ENCODE measurements at regions not wholly inside any gene's neighbourhood (a gene's known extent, or its start where the extent isn't known, plus 50 kb on each side); places are given as distances from the start of the nearest gene placed in this dataset.
"Not testable (repeated sequence)": the region's sequence is repeated elsewhere in the genome, so short reads cannot be mapped to it uniquely, and the experiment has no call there.

GRCh38 chr3:145678401-145678800, 482.6 kb downstream of the PLOD2 start:
- no peak for DNase-seq

GRCh38 chr3:145681181-145681580, 479.8 kb downstream of the PLOD2 start:
- DNase-seq = no peak

GRCh38 chr3:145687978-145688377, 473.0 kb downstream of the PLOD2 start:
- not testable (repeated sequence) for DNase-seq

- DNase-seq = no peak
Observed at GRCh38 chr3:145692751-145693150, 468.2 kb downstream of the PLOD2 start.

- no peak for DNase-seq
Observed at GRCh38 chr3:145696011-145696410, 465.0 kb downstream of the PLOD2 start.

GRCh38 chr3:145698250-145698649, 462.7 kb downstream of the PLOD2 start:
- no peak for DNase-seq

GRCh38 chr3:145698749-145699148, 462.2 kb downstream of the PLOD2 start:
- no peak for DNase-seq

GRCh38 chr3:145704020-145704419, 457.0 kb downstream of the PLOD2 start:
- DNase-seq = no peak

- DNase-seq = not testable (repeated sequence)
Observed at GRCh38 chr3:145709779-145710178, 451.2 kb downstream of the PLOD2 start.

- DNase-seq = no peak
Observed at GRCh38 chr3:145716519-145716918, 444.5 kb downstream of the PLOD2 start.

GRCh38 chr3:145719114-145719513, 441.9 kb downstream of the PLOD2 start:
- DNase-seq = no peak

- no peak for DNase-seq
Observed at GRCh38 chr3:145721273-145721805, 439.6 kb downstream of the PLOD2 start.

GRCh38 chr3:145721815-145722214, 439.2 kb downstream of the PLOD2 start:
- DNase-seq = no peak

- DNase-seq = no peak
Observed at GRCh38 chr3:145727476-145727875, 433.5 kb downstream of the PLOD2 start.

GRCh38 chr3:145735631-145736030, 425.4 kb downstream of the PLOD2 start:
- DNase-seq = no peak

- no peak for DNase-seq
Observed at GRCh38 chr3:145737952-145738351, 423.0 kb downstream of the PLOD2 start.

GRCh38 chr3:145739926-145740325, 421.1 kb downstream of the PLOD2 start:
- DNase-seq = no peak

- no peak for DNase-seq
Observed at GRCh38 chr3:145750657-145751056, 410.3 kb downstream of the PLOD2 start.

- DNase-seq = no peak
Observed at GRCh38 chr3:145752576-145752975, 408.4 kb downstream of the PLOD2 start.

- DNase-seq = no peak
Observed at GRCh38 chr3:145754605-145755289, 406.2 kb downstream of the PLOD2 start.

- DNase-seq = no peak
Observed at GRCh38 chr3:145760036-145760435, 400.9 kb downstream of the PLOD2 start.

GRCh38 chr3:145767909-145768308, 393.1 kb downstream of the PLOD2 start:
- no peak for DNase-seq

- no peak for DNase-seq
Observed at GRCh38 chr3:145776782-145777408, 384.1 kb downstream of the PLOD2 start.

- DNase-seq = no peak
Observed at GRCh38 chr3:145780301-145780700, 380.7 kb downstream of the PLOD2 start.

GRCh38 chr3:145785668-145786067, 375.3 kb downstream of the PLOD2 start:
- no peak for DNase-seq

Measured in CD4-positive, alpha-beta T cell treated with Interferon gamma for 1 hour (primary cell).